GM19035 (cell line): ENCODE measurements at regions not wholly inside any gene's neighbourhood (a gene's known extent, or its start where the extent isn't known, plus 50 kb on each side); places are given as distances from the start of the nearest gene placed in this dataset.
A peak's percentile ranks its signal among the peaks of the same experiment; 100 is the strongest.

Source experiments
- ATAC-seq: cut with Tn5 transposase; IDR thresholded peaks from one replicate; pipeline ENCODE4 v1.9.1; 2021; ENCODE audit not compliant: unreplicated experiment

DNA sequence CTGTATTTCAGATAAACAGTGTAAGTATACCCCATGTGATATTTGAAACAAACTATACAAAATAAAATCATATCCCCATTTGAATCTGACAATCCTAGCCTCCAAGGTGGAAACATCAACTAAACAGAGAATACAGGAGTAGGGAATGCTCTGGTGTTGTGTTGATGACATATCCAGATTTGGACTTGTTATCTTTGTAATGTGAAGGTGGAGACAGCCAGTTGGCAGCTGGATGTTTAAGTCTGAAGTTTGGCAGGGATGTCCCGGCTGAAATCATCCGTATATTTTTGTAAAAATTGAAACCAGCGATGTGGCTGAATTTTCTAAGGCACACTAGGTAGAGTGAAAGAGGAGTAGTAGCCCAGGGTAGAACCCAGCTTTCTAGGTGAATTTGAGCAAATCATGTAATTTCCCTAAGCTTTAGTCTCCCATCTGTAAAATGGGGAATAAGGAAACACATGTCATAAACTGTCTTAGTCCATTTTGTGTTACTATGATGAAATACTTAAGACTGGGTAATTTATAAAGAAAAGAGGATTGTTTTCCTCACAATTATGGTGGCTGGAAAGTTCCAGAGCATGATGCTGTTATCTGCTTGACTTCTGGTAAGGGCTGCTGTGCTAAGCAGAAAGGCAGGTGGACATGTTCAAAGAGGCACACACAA lies 246.6 kb upstream of the APCDD1 start:
- ATAC-seq: no peak

DNA sequence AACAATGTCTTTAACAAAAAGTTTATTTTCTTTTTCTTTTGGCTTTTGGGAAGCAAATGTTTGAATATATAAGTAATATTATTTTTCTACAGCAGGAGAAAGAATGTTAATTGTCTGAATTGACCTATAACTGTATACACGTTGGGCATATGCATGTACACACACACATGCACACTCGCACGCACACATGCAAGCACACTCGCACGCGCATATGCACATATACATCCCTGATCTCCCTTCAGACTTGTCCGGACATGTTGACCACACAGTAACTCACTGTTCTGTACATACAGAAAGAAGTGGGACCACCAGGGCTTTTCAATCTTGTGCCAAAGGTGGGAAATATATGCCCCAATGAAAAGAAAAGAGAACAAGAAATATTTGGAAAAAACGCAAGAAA lies 245.1 kb upstream of the APCDD1 start:
- no peak for ATAC-seq

DNA sequence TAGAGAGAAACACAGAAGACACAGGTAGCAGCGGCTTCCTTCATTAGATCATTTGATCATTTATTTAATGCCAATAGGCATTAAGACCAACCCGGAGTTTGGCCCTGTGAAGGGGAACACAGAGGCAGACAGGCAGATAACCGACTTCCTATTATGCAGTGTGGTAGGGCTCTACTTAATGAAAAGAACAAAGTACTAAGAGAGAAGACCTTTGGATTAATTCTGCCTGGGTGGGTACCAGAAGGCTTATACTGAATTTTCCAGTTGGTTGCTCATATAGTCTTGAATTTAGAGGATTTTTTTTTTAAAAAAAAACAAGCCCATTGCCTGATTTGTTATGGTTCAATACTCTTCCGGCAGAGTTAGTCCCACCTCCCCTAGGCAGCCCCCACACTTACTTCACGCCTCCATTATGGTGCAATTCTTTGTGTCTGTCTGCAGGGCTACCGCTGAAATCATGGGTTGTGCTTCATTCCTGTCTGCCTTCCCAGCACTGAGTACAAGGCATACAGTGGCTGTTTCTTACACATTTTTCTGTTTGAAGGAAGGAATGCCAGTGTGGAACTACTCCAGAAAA lies 244.3 kb upstream of the APCDD1 start:
- ATAC-seq: no peak

DNA sequence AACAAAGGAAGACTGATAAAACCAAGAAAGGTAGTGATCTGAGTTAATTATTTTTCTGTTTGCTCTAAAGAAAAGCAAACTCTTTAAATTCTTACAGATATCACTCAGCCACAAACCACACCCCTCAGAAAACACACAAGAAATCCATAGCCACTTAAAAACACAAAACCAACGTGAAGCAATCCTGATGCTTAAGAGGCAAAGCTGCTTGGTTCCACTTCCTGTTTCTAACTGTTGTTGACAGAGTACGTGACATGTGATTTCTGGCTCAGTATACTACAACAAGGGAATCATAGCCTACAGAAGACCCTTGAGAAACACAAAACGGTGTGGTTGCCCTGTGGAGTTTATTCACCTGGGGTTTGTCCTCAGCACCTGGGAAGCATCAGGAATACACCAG lies 240.9 kb upstream of the APCDD1 start:
- peak; percentile 71 for ATAC-seq

DNA sequence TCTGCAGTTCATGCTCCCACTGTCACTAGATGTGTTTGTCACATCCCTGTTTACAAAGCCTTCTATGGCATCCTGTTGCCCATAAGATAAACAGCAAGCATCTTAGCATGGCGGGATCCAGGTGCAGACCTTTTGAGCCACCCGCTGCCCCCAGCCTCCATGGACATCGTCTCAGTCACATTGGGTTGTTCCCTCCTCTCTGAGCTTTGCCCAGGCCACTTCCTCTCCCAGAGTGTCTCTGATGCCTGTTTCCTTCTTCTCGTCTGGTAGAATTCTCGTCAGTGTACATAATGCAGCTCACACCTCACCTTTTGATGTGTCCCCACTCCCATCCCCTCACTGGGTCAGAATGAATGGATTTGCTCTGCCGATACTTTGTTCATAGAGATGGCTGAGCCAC lies 239.0 kb upstream of the APCDD1 start:
- ATAC-seq: no peak

DNA sequence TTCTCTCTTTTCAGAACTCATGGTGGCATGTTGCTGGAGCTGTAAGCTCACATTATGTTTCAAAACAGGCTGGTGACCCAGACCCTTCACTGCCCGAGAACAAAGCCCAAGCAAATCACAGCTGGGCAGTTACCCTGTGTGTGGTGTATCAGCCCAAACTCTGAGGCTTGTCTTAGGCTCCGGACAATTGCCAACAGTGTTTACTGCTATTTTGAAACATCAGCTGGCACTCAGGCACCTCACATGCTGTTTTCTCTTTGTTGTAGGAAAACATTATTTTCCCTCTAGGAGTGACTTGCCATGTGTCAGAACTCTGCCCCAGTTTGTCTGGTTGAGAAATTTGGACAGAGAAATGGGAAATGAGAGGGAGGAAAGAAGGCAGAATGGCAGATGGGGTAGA lies 237.6 kb upstream of the APCDD1 start:
- no peak for ATAC-seq

DNA sequence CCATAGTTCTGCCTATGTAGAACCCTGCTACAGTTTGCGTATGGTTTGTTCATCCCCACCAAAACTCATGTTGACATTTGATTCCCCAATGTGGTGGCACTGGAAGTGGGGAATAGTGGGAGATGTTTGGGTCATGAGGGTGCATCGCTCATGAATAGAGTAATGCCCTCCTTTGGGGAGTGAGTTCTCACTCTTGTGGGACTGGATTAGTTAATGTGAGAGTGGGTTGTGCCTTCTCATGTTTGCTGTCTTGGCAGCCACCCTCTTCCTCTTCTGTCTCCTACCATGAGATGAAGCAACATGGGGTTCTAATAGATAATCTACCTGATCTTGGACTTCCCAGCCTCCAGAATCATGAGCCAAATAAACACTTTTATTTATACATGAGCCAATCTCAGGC lies 237.2 kb upstream of the APCDD1 start:
- no peak for ATAC-seq

DNA sequence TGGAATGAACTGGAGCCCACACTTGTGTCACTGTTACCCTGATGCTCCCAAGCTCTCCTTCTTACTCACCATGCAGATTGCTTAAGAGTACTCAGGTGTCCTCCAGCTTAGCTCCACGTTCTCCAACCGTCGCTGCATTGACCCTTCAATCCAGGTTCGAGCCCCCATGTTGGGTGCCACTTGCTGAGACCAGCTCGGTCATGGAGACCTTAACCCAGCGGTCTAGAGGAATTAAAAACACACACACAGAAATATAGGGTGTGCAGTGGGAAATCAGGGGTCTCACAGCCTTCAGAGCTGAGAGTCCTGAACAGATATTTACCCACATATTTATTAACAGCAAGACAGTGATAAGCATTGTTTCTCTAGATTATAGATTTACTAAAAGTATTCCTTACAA lies 229.1 kb upstream of the APCDD1 start:
- no peak for ATAC-seq

DNA sequence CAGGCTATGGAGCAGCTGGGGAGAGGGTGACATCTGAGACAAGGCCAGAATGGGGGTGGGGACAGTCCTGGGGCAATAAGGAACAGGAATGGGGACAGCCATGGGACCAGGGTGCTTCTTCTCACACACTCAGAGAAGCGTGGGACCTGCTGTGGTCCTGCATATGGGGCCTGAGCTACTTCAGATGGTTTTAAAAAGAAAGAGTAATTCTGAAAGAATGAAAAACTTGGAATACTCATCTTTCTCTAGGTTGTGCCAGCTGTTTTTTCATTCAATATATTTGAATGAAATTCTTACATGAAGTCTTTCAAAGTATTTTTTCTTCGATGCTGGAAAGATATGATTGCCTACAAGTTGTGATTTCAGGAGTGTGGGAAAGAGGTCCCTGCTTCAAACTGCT lies 227.5 kb upstream of the APCDD1 start:
- no peak for ATAC-seq

DNA sequence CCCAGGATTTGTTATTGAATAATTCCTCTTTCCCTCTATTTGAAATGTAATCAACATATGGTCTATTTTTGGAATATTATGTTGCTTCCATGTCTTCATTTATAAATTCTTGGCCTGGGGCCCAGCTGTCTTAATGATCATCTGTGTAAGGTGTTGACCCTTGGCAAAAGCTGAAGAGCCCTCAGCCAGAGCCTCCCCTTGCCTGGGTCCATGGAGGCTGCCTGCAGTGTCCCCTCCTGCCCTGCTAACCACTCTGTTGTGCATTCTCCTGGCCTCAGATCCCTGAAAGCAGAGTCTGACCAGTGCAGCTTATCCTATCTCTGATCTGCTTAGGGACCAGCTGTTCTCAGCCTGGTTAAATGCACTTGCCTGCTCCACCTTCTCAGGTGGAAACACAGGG lies 226.1 kb upstream of the APCDD1 start:
- no peak for ATAC-seq

DNA sequence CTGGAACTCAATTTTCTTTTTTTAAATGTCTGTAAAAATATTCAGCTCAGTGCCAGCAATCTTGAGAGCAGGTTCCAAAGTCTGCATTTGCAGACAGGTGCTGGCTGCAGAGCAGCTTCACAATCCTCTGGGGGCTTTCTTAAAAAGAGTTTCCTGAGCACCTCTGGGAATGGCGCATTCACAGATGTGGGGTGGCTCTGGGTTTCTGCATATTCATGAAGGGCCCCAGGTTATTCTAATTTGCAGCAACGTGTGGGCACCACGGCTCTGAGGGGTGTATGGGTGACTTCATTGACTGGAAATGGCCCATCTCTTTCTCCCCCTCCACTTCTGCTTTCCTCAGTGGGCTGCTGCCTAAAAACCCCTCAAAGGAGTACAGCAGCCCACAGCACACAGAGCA lies 225.0 kb upstream of the APCDD1 start:
- ATAC-seq: no peak

DNA sequence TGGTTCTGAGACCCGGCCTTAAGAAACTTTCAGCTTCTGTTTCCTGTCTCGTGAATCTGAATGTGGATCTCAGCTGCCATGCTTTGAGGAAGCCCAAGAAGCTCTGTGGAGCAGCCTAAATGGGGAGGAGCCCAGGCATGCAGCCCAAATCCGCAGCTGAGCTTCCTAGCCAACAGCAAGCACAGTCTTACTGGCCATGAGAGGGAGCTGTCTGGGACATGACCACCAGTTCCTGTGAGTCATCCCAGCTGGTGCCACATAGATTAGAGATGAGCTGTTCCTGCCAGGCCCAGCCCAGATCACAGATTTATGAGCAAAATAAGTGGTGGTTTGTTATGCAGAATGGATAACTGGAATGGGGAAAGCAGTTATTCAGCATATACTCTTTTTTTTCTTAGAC lies 224.4 kb upstream of the APCDD1 start:
- ATAC-seq: no peak

DNA sequence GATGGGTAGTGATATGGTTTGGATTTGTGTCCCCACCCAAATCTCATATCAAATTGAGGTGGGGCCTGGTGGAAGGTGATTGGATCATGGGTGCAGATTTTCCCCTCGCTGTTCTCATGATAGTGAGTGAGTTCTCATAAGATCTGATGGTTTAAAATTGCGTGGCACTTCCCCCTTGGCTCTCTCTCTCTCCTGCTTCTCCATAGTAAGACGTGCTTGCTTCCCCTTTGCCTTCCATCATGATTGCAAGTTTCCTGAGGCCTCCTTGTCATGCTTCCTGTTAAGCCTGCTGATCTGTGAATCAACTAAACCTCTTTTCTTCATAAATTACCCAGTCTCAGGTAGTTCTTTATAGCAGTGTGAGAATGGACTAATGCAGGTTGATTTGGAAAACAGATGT lies 223.2 kb upstream of the APCDD1 start:
- ATAC-seq: no peak

DNA sequence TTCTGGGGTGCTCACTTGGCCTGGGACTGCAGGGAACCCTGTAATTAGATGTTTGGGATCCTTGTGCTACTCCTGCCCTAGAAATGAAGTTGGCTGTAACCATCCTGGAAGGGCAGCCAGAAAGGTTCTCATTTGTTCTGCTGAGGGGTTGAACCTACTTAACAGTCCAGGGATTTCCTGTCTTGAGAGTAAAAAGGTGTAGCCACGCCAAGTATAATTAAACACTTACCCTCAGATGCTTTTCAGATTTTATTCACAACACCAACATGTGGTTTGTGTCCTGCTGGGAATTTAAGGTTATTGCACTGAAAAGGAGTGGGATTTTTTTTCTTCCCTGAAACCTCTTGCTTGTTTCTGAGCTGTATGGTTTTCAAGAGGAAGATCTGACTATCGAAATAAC lies 222.4 kb upstream of the APCDD1 start:
- ATAC-seq: no peak

DNA sequence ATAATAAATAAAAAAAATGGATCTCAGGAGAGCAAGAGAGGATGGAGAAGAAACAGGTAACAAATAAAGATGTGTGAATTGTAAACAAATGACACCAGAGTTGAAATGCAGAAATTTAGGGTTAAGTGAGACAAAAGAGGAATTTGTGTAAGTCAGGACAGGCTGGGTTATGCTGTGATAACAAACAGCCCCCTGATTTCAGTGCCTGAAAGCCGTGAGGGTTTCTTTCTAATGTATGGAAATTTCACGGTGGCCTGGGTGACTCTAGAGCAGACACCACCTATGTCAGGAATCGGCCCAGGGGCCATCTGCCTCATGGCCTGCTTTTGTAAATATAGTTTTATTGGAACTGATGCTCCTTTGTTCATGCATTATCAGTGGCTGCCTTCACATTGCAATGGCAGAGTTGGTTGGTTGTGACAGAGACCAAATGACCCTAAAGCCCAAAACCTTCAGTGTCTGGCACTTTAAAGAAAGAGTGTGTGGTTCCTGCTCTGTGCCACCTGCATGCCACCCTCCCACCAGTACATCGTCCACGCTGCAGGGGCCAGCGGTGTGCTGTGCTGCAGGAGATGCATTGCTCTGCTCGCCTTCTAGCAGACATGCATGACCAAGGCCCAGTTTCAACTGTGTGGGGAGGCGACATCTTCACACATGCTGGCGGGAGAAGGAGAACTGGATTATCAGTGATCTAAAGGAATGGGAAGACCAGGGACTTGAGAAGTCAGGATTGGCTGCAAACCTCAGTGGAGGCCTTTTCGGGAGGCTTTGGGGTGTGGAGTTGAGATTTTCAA lies 221.2 kb upstream of the APCDD1 start:
- no peak for ATAC-seq

DNA sequence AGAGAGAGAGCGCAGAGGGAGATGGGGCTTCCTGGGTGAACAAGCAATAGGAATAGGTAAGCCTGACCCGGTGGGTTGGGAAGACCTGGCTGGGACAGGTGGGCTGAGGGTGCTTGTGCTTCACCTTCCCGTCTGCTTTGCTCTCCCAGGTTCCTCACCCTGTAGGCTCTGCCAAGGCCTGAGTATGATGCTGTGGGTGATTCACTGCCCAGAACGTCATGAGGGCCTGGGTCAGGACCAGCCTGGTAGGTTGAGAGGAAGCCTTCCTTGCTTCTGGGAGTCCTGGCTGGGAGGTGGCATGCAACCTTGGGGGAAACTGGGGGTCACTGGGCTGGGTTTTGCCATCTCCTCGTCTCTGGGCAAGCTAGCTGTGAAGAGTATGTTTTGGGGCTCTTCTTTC lies 220.2 kb upstream of the APCDD1 start:
- ATAC-seq: no peak

DNA sequence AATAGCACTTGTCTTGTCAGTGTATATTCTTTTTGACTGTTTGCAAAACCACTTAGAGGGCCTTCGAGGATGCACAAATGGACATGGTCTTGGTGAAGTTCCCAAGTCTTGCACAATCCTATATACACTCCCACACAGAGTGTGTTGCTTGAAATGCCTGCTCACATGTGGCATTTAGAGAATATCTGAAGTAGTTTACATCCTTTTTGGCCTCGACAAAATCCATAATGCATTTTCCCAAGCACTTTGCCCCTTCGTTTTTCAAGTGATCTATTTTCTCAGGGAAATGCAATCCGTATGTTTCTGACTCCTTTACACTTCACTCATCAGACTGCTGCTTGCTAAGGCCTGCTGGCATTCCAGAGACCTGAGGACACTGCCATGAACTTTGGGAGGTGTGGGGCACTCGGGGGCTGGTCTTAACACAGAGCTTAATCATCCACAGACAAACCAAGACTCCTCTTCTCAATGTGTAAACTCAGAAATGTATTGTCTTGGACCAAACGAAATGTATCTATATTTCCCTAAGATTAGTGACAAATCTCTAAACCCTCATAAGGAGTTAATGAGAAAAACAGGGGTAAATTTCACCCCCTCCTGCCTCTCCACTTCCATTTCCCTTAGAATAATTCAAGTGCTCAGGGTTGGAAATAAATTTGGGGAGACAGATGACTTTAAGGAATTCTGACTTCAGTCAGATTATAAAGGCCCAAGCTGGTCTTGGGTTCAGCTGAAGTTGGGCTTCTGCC lies 219.3 kb upstream of the APCDD1 start:
- no peak for ATAC-seq

DNA sequence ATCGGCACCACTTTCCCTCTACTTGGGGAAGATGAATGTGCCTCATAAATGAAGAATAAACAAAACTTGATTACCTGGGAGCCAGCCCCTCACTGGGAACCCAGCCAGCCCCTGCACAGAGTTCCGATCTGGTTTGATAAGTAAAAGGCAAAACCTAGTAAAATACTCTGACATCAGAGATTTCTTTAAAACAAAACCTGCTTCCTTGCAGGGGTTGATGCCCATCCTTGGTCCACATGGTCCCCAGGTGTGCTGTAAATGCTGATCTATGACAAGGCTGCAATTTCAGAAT lies 218.8 kb upstream of the APCDD1 start:
- no peak for ATAC-seq

DNA sequence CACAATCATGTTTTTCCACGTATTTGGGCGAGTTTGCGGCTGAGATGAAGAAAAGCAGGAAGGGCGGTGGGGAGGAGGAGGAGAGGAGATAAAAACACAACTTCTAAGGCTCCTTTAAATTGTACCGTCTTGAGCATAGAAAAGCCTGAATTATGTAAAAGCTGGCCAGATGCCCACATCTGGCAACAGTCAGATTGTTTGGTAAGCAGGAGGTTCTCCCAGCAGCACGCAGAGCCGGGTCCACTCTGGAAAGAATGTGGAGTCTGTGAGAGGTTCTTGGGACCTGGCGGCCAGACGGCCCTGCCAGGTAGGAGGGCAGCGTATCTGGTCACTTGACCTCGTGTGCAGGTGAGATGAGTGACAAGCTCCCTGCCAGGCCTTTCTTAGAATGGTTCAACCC lies 215.3 kb upstream of the APCDD1 start:
- ATAC-seq: no peak

DNA sequence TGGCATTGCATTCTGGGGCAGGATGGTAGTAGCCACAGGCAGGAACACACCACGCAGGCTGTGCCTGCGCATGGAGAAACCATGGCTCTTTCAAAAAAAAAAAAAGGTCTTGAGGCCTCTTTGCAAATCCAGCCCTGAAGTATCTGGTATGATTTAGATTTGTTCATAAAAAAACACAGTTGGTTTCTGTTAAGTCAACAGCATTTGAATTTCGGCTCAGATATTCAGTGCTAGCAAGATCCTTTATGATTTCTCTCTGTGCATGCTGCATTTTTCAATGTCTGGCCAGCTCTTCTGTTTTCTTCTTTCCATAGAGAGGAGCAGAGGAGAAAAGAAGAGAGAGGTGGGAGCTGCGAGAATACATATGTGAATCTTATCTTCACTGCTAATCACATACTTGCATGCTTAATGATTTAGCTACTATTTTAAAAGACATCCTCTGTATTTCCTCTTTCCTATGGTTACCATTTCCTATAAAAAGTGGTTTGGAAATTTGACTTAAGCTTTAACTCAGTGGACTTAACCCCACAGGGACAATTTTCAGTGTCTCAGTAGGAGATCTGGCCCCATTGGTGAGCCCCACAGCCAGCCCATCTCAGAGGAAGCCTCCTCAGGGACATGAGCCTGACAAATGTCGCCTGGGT lies 214.3 kb upstream of the APCDD1 start:
- ATAC-seq: no peak

DNA sequence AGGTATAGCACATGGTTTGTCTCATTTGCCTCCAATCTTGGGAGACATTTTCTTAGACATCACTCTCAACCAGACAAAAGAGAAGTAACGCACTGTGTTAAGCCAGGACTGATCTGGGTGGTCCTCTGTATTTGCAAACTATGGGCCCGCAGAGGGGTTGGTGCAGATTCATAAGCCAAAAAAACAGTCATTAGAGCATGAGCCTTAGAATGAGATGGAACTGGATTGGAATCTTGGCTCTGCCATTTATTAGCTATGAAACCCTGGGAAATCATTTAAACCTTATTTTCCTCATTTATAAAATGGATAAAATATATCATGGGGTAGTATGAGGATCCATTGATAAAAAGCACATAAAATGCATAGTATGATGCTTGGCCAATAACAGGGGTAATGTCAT lies 213.5 kb upstream of the APCDD1 start:
- no peak for ATAC-seq

DNA sequence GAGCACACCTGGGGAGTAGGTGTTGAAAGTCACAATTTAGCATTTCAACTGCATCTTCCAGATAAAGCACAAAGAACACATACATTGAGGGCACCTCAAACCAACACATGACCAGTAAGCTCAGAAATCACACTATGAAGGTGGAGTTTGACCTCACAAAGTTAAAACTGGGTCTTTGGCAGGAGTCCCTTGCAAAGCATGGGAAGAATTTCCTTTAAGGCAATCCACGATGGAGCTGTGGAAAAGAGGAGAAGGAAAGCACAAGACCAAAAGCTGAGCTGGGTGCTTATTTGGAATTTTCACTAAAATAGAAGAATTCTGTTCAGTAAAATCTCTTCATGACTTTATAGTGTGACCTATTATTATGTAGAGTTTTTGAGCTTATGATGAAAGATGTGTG lies 212.9 kb upstream of the APCDD1 start:
- no peak for ATAC-seq
